IMR-90 (cell line): ENCODE measurements at regions not wholly inside any gene's neighbourhood (a gene's known extent, or its start where the extent isn't known, plus 50 kb on each side); places are given as distances from the start of the nearest gene placed in this dataset.

Experiments
- ATAC-seq: fragments of 200-7000 bp; cut with Tn5 transposase; 2 replicates; pipeline ENCODE4 v1.9.1; 2020; ENCODE audit warnings: low read depth, mild to moderate bottlenecking, moderate library complexity
- BruUV-seq: library from RNA; stranded (reverse); fragments of 400-500 nt; replicated peaks from 2 replicates; lab custom pipeline; 2021; lab: Mats Ljungman, UMichigan
- CTCF ChIA-PET: fragments of 300-600 bp; formaldehyde crosslinking; extraction: SDS; loops from one replicate; lab custom pipeline; 2021; ENCODE audit warnings: antibody characterized with exemption; lab: Yijun Ruan, JAX
- POLR2A ChIA-PET: fragments of 300-600 bp; sonication (Branson Sonifier 250); formaldehyde crosslinking; loops from one replicate; lab custom pipeline; 2022; ENCODE audit warnings: antibody characterized with exemption; ENCODE audit not compliant: unreplicated experiment; lab: Charles Lee
- DNase-seq: peaks from one replicate; pipeline ENCODE4 v3.0.0; 2013
- H2AFZ ChIP-seq: replicated peaks from 2 replicates; pipeline ENCODE3; 2013; ENCODE audit warnings: low read length, mild to moderate bottlenecking; ENCODE audit not compliant: poor library complexity
- H2AK5ac ChIP-seq: 2 replicates; pipeline ENCODE4 v1.6.1; 2013; ENCODE audit warnings: low read depth, low read length, inconsistent platforms
- H2AK9ac ChIP-seq: replicated peaks from 2 replicates; pipeline ENCODE3; 2013; ENCODE audit warnings: mild to moderate bottlenecking, low read depth, low read length, moderate library complexity; ENCODE audit not compliant: poor library complexity
- H2BK120ac ChIP-seq: 2 replicates; pipeline ENCODE4 v1.6.1; 2013; ENCODE audit warnings: low read depth, low read length, inconsistent platforms
- H2BK15ac ChIP-seq: 3 replicates; pipeline ENCODE4 v1.6.1; 2013; ENCODE audit warnings: low read depth, low read length, inconsistent platforms
- H2BK20ac ChIP-seq: 2 replicates; pipeline ENCODE4 v1.6.1; 2013; ENCODE audit warnings: low read depth, mild to moderate bottlenecking, inconsistent platforms, low read length, moderate library complexity
- H2BK5ac ChIP-seq: 2 replicates; pipeline ENCODE4 v1.6.1; 2013; ENCODE audit warnings: mild to moderate bottlenecking, low read depth, low read length, inconsistent platforms; ENCODE audit not compliant: poor library complexity, severe bottlenecking
- H3K14ac ChIP-seq: replicated peaks from 2 replicates; pipeline ENCODE4 v1.6.1; 2013; ENCODE audit warnings: low read depth, low read length, inconsistent platforms
- H3K18ac ChIP-seq: 2 replicates; pipeline ENCODE4 v1.6.1; 2013; ENCODE audit warnings: low read depth, low read length, control low read depth
- H3K23ac ChIP-seq: 2 replicates; pipeline ENCODE4 v1.6.1; 2013; ENCODE audit warnings: low read depth, low read length, inconsistent platforms
- H3K27ac ChIP-seq: 2 replicates; pipeline ENCODE4 v1.5.1; 2013; ENCODE audit warnings: mild to moderate bottlenecking, control low read depth, low read length; ENCODE audit not compliant: insufficient read depth
- H3K27me3 ChIP-seq: 2 replicates; pipeline ENCODE4 v1.6.1; 2013; ENCODE audit warnings: low read length; ENCODE audit not compliant: control insufficient read depth, insufficient read depth
- H3K36me3 ChIP-seq: 2 replicates; pipeline ENCODE4 v1.6.1; 2013; ENCODE audit warnings: low read length, mixed read lengths; ENCODE audit not compliant: control insufficient read depth, insufficient read depth
- H3K4ac ChIP-seq: 2 replicates; pipeline ENCODE4 v1.6.1; 2013; ENCODE audit warnings: low read depth, low read length, inconsistent platforms
- H3K4me1 ChIP-seq: 2 replicates; pipeline ENCODE4 v1.6.1; 2013; ENCODE audit warnings: low read length, mixed read lengths; ENCODE audit not compliant: control insufficient read depth, insufficient read depth
- H3K4me2 ChIP-seq: 2 replicates; pipeline ENCODE4 v1.6.1; 2013; ENCODE audit warnings: low read depth, mild to moderate bottlenecking, control low read depth, low read length, moderate library complexity
- H3K4me3 ChIP-seq: 2 replicates; pipeline ENCODE4 v1.5.1; 2013; ENCODE audit warnings: low read depth, mild to moderate bottlenecking, control low read depth, low read length, moderate library complexity; ENCODE audit not compliant: insufficient read depth
- H3K56ac ChIP-seq: 2 replicates; pipeline ENCODE4 v1.6.1; 2013; ENCODE audit warnings: low read length, inconsistent platforms; ENCODE audit not compliant: insufficient read depth; ENCODE audit errors: extremely low read depth
- H3K79me1 ChIP-seq, 2 experiments: 2 replicates each; pipeline ENCODE4 v1.6.1; 2013; ENCODE audit warnings: low read length in 2 of 2, inconsistent platforms in 1 of 2, low read depth in 1 of 2
- H3K9ac ChIP-seq: 2 replicates; pipeline ENCODE4 v1.6.1; 2013; ENCODE audit warnings: low read depth, low read length, control low read depth
- H3K9me1 ChIP-seq: 2 replicates; pipeline ENCODE4 v1.6.1; 2013; ENCODE audit warnings: low read length, inconsistent platforms; ENCODE audit not compliant: insufficient read depth
- H3K9me3 ChIP-seq: 2 replicates; pipeline ENCODE4 v1.6.1; 2013; ENCODE audit warnings: low read length; ENCODE audit not compliant: control insufficient read depth, insufficient read depth
- H4K20me1 ChIP-seq: 2 replicates; pipeline ENCODE4 v1.6.1; 2013; ENCODE audit warnings: low read length, inconsistent platforms; ENCODE audit not compliant: insufficient read depth
- H4K5ac ChIP-seq: 2 replicates; pipeline ENCODE4 v1.6.1; 2013; ENCODE audit warnings: mild to moderate bottlenecking, low read depth, low read length, control low read depth
- H4K8ac ChIP-seq, 2 experiments: 2 replicates each; pipeline ENCODE4 v1.6.1; 2013; ENCODE audit warnings: low read depth in 2 of 2, low read length in 2 of 2, control low read depth in 1 of 2, inconsistent platforms in 1 of 2
- H4K91ac ChIP-seq: 2 replicates; pipeline ENCODE4 v1.6.1; 2013; ENCODE audit warnings: low read depth, low read length, inconsistent platforms; ENCODE audit not compliant: insufficient read depth
- MAFK ChIP-seq: IDR thresholded peaks from 2 replicates; pipeline ENCODE4 v1.6.1; 2012; ENCODE audit warnings: low read depth, low read length, improper control_type of control experiment
- MAZ ChIP-seq: IDR thresholded peaks from 2 replicates; pipeline ENCODE4 v1.6.1; 2012; ENCODE audit warnings: low read depth, mild to moderate bottlenecking, low read length, improper control_type of control experiment, moderate library complexity, borderline replicate concordance
- WGBS, 2 experiments: methylation state at CpG; one replicate each; pipeline versions ENCODE4 v1.1.5 to v1.1.7; 2013; ENCODE audit warnings: missing lambda C conversion rate in 2 of 2; ENCODE audit not compliant: insufficient read length in 1 of 2; ENCODE audit errors: extremely low coverage in 2 of 2; 5-methylcytosine and 5-hydroxymethylcytosine counted together
- dilution Hi-C: fragments of 300-500 bp; cut with HindIII; formaldehyde crosslinking; loops from one replicate; pipeline ENCODE4 v1.14.3; 2018; ENCODE audit warnings: low sequenced_read_pairs; ENCODE audit not compliant: unreplicated experiment
- in situ Hi-C: fragments of 300-500 bp; cut with MboI; formaldehyde crosslinking; loops from 3 replicates; pipeline ENCODE4 v1.14.3; 2019; ENCODE audit warnings: low sequenced_read_pairs, inconsistent platforms, mixed read lengths
- intact Hi-C: fragments of 100-400 bp; cut with micrococcal nuclease; formaldehyde crosslinking; loops from 2 replicates; pipeline ENCODE4 v1.10.0; 2022

GRCh38 chr5:1709171-1709803 is 90.3 kb downstream of the MRPL36 start:
- intact Hi-C loops = no loop called here
- no peak overlapping the region for H2BK5ac ChIP-seq
- no peaks in the 10 kb centered on the region for H3K4me1 ChIP-seq
- no peak for ATAC-seq
- H2AFZ ChIP-seq = no peak overlapping the region
- no peak overlapping the region for H3K4me3 ChIP-seq
- no peak overlapping the region for H3K56ac ChIP-seq
- no TSS peak for BruUV-seq
- no peak overlapping the region for H3K9ac ChIP-seq
- no peaks in the 10 kb centered on the region for H3K9me1 ChIP-seq
- no peak overlapping the region for H4K5ac ChIP-seq
- H4K8ac ChIP-seq = no peak overlapping the region
- WGBS, 2 experiments = 19% methylated on average over 5 of the region's 16 CpGs; no CpG with 5 or more reads in 1 of the 2 experiments
- H4K20me1 ChIP-seq = no peaks in the 10 kb centered on the region
- TF ChIP-seq MAZ (no peak), MAFK (no peak)
- DNase-seq = no peak
- H3K9me3 ChIP-seq = no peaks in the 10 kb centered on the region
- no peak overlapping the region for H3K14ac ChIP-seq
- H3K4me2 ChIP-seq = no peak overlapping the region
- no peak overlapping the region for H3K18ac ChIP-seq
- H2BK120ac ChIP-seq = no peak overlapping the region
- H3K27me3 ChIP-seq = peaks cover 5% of the 10 kb centered on the region; the same call in 1 of the 2 replicates
- H3K23ac ChIP-seq = no peak overlapping the region
- H2BK20ac ChIP-seq = no peak overlapping the region
- ChIA-PET CTCF (no interaction called here), POLR2A (no interaction called here)
- H3K79me1 ChIP-seq = no peaks in the 10 kb centered on the region
- dilution Hi-C loops = no loop called here
- H2AK5ac ChIP-seq = no peak overlapping the region
- no peak overlapping the region for H2AK9ac ChIP-seq
- H3K4ac ChIP-seq = no peak overlapping the region
- no peak overlapping the region for H3K27ac ChIP-seq
- in situ Hi-C loops = no loop called here
- H4K91ac ChIP-seq = no peak overlapping the region
- no peak overlapping the region for H2BK15ac ChIP-seq
- no peaks in the 10 kb centered on the region for H3K36me3 ChIP-seq
